ENCODE measurements at regions not wholly inside any gene's neighbourhood (a gene's known extent, or its start where the extent isn't known, plus 50 kb on each side); places are given as distances from the start of the nearest gene placed in this dataset.
A peak's percentile ranks its signal among the peaks of the same experiment; 100 is the strongest.

DNA sequence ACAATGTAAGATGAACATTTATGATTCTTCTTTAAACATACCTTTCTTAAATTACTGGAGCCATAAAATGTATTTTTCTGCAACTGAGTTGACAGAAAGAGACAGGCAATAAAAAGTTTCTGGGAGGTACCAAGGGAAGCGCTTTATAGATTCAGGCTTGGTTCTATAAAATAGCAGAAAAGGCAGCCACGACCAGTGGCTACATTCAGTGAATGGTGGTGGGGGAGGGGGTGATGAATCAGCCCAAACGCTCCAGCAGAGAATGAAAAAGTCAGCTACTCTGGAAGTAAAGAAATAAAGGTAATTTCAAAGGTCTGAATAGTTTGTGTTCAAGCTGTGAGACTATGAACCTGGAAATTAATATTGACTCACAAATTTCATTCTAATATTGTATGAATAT is 456.1 kb downstream of the KCTD8 start:
- Histone ChIP-seq H3K79me2 (ENCODE audit: control insufficient read depth, insufficient read depth, low read length, poor library complexity) (no peaks in the 10 kb centered on the region), H3K36me3 (ENCODE audit: control insufficient read depth in 1 of 2, insufficient read depth in 2 of 2, low read length in 2 of 2) (no peaks in the 10 kb centered on the region), H3K18ac (ENCODE audit: low read length) (no peak overlapping the region), H3K9ac (ENCODE audit: low read length) (no peak overlapping the region), H2BK5ac (ENCODE audit: low read depth, low read length, poor library complexity) (no peak overlapping the region), H2BK12ac (ENCODE audit: low read length) (no peak overlapping the region), H4K91ac (ENCODE audit: low read depth, low read length) (no peak overlapping the region), H2AK5ac (ENCODE audit: low read length) (no peak overlapping the region), H3K4me2 (ENCODE audit: low read length) (no peak overlapping the region), H2BK120ac (ENCODE audit: insufficient read depth, low read length, poor library complexity) (no peak overlapping the region), H3K4ac (ENCODE audit: low read depth, low read length) (no peak overlapping the region), H3K79me1 (ENCODE audit: low read length) (no peaks in the 10 kb centered on the region), H3K23ac (ENCODE audit: low read length) (no peak overlapping the region), H3K27me3 (ENCODE audit: insufficient read depth, low read length) (no peaks in the 10 kb centered on the region), H2AFZ (ENCODE audit: insufficient read depth, low read length, poor library complexity) (no peak overlapping the region), H4K8ac (ENCODE audit: low read depth, low read length) (no peak overlapping the region), H3K14ac (ENCODE audit: low read length) (no peak overlapping the region), H3K4me3 (ENCODE audit: low read depth, low read length) (no peak overlapping the region), H3K9me3 (ENCODE audit: insufficient read depth, low read depth, low read length) (no peaks in the 10 kb centered on the region), H3K27ac (ENCODE audit: low read depth, low read length) (no peak overlapping the region), H3K4me1 (ENCODE audit: control insufficient read depth in 1 of 2, insufficient read depth in 2 of 2, low read length in 2 of 2) (peaks cover 0 to 4% of the 10 kb centered on the region in 2 experiments), H4K12ac (ENCODE audit: low read depth, low read length) (no peak overlapping the region)
- no CpG with 5 or more reads among the region's 3 CpGs for WGBS (ENCODE audit: extremely low coverage, insufficient coverage, insufficient read length)
- DNase-seq = no peak

- H2BK120ac ChIP-seq (ENCODE audit: insufficient read depth, low read length, poor library complexity) = no peak overlapping the region
- no peak overlapping the region for H3K27ac ChIP-seq (ENCODE audit: low read depth, low read length)
- no peaks in the 10 kb centered on the region for H3K27me3 ChIP-seq (ENCODE audit: insufficient read depth, low read length)
- H3K4me2 ChIP-seq (ENCODE audit: low read length) = no peak overlapping the region
- no peak overlapping the region for H3K4me3 ChIP-seq (ENCODE audit: low read depth, low read length)
- no peak overlapping the region for H3K4ac ChIP-seq (ENCODE audit: low read depth, low read length)
- no CpG with 5 or more reads among the region's 2 CpGs for WGBS (ENCODE audit: extremely low coverage, insufficient coverage, insufficient read length)
- no peak overlapping the region for H2BK12ac ChIP-seq (ENCODE audit: low read length)
- peaks cover 0 to 4% of the 10 kb centered on the region in 2 experiments for H3K4me1 ChIP-seq (ENCODE audit: control insufficient read depth in 1 of 2, insufficient read depth in 2 of 2, low read length in 2 of 2)
- no peak overlapping the region for H4K91ac ChIP-seq (ENCODE audit: low read depth, low read length)
- H2AFZ ChIP-seq (ENCODE audit: insufficient read depth, low read length, poor library complexity) = no peak overlapping the region
- no peak overlapping the region for H4K8ac ChIP-seq (ENCODE audit: low read depth, low read length)
- no peak overlapping the region for H4K12ac ChIP-seq (ENCODE audit: low read depth, low read length)
- no peaks in the 10 kb centered on the region for H3K79me1 ChIP-seq (ENCODE audit: low read length)
- H3K9me3 ChIP-seq (ENCODE audit: insufficient read depth, low read depth, low read length) = no peaks in the 10 kb centered on the region
- H3K18ac ChIP-seq (ENCODE audit: low read length) = no peak overlapping the region
- no peaks in the 10 kb centered on the region for H3K36me3 ChIP-seq (ENCODE audit: control insufficient read depth in 1 of 2, insufficient read depth in 2 of 2, low read length in 2 of 2)
- H2AK5ac ChIP-seq (ENCODE audit: low read length) = no peak overlapping the region
- H3K9ac ChIP-seq (ENCODE audit: low read length) = no peak overlapping the region
- no peak overlapping the region for H3K14ac ChIP-seq (ENCODE audit: low read length)
- no peaks in the 10 kb centered on the region for H3K79me2 ChIP-seq (ENCODE audit: control insufficient read depth, insufficient read depth, low read length, poor library complexity)
- H3K23ac ChIP-seq (ENCODE audit: low read length) = no peak overlapping the region
- no peak overlapping the region for H2BK5ac ChIP-seq (ENCODE audit: low read depth, low read length, poor library complexity)
- no peak for DNase-seq
Observed at GRCh38 chr4:43993196-43993902, 455.3 kb downstream of the KCTD8 start.

DNA sequence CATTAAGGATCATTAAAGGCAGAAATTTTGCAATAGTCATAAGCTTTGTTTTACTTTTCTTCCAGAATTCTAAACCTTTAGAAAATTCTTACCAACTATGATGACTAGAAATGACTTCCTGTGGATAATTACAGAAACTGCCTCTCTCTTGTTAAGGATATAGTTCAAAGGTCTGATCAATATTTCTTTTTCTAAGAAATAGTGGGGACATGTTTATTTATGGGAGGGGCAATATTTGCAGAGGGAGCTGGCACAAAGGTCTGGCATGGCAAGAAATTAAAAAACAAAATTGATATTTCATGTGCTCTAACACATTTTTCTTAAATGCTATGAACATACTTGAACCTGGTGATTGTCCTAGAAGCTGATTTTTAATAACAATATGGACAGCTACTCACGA is 448.9 kb downstream of the KCTD8 start:
- Histone ChIP-seq H3K4me1 (ENCODE audit: control insufficient read depth in 1 of 2, insufficient read depth in 2 of 2, low read length in 2 of 2) (no peaks in the 10 kb centered on the region), H3K36me3 (ENCODE audit: control insufficient read depth in 1 of 2, insufficient read depth in 2 of 2, low read length in 2 of 2) (no peaks in the 10 kb centered on the region), H3K4me3 (ENCODE audit: low read depth, low read length) (no peak overlapping the region), H3K4ac (ENCODE audit: low read depth, low read length) (no peak overlapping the region), H2BK12ac (ENCODE audit: low read length) (no peak overlapping the region), H4K12ac (ENCODE audit: low read depth, low read length) (no peak overlapping the region), H2AFZ (ENCODE audit: insufficient read depth, low read length, poor library complexity) (no peak overlapping the region), H2AK5ac (ENCODE audit: low read length) (no peak overlapping the region), H3K18ac (ENCODE audit: low read length) (no peak overlapping the region), H3K9ac (ENCODE audit: low read length) (no peak overlapping the region), H2BK120ac (ENCODE audit: insufficient read depth, low read length, poor library complexity) (no peak overlapping the region), H3K27me3 (ENCODE audit: insufficient read depth, low read length) (no peaks in the 10 kb centered on the region), H3K14ac (ENCODE audit: low read length) (no peak overlapping the region), H3K79me2 (ENCODE audit: control insufficient read depth, insufficient read depth, low read length, poor library complexity) (no peaks in the 10 kb centered on the region), H3K27ac (ENCODE audit: low read depth, low read length) (no peak overlapping the region), H4K91ac (ENCODE audit: low read depth, low read length) (no peak overlapping the region), H4K8ac (ENCODE audit: low read depth, low read length) (no peak overlapping the region), H3K4me2 (ENCODE audit: low read length) (no peak overlapping the region), H3K9me3 (ENCODE audit: insufficient read depth, low read depth, low read length) (no peaks in the 10 kb centered on the region), H3K23ac (ENCODE audit: low read length) (no peak overlapping the region), H2BK5ac (ENCODE audit: low read depth, low read length, poor library complexity) (no peak overlapping the region), H3K79me1 (ENCODE audit: low read length) (no peaks in the 10 kb centered on the region)
- no peak for DNase-seq
- WGBS (ENCODE audit: extremely low coverage, insufficient coverage, insufficient read length) = no CpG with 5 or more reads among the region's 1 CpG

- Histone ChIP-seq H3K9ac (ENCODE audit: low read length) (no peak overlapping the region), H3K36me3 (ENCODE audit: control insufficient read depth in 1 of 2, insufficient read depth in 2 of 2, low read length in 2 of 2) (no peaks in the 10 kb centered on the region), H3K4ac (ENCODE audit: low read depth, low read length) (no peak overlapping the region), H3K23ac (ENCODE audit: low read length) (no peak overlapping the region), H4K12ac (ENCODE audit: low read depth, low read length) (no peak overlapping the region), H3K79me1 (ENCODE audit: low read length) (no peaks in the 10 kb centered on the region), H3K27ac (ENCODE audit: low read depth, low read length) (no peak overlapping the region), H3K14ac (ENCODE audit: low read length) (no peak overlapping the region), H3K4me3 (ENCODE audit: low read depth, low read length) (no peak overlapping the region), H3K9me3 (ENCODE audit: insufficient read depth, low read depth, low read length) (no peaks in the 10 kb centered on the region), H2BK120ac (ENCODE audit: insufficient read depth, low read length, poor library complexity) (no peak overlapping the region), H3K27me3 (ENCODE audit: insufficient read depth, low read length) (no peaks in the 10 kb centered on the region), H2AFZ (ENCODE audit: insufficient read depth, low read length, poor library complexity) (no peak overlapping the region), H3K4me2 (ENCODE audit: low read length) (no peak overlapping the region), H4K91ac (ENCODE audit: low read depth, low read length) (no peak overlapping the region), H2BK12ac (ENCODE audit: low read length) (no peak overlapping the region), H3K79me2 (ENCODE audit: control insufficient read depth, insufficient read depth, low read length, poor library complexity) (no peaks in the 10 kb centered on the region), H4K8ac (ENCODE audit: low read depth, low read length) (no peak overlapping the region), H3K18ac (ENCODE audit: low read length) (no peak overlapping the region), H3K4me1 (ENCODE audit: control insufficient read depth in 1 of 2, insufficient read depth in 2 of 2, low read length in 2 of 2) (no peaks in the 10 kb centered on the region), H2AK5ac (ENCODE audit: low read length) (no peak overlapping the region), H2BK5ac (ENCODE audit: low read depth, low read length, poor library complexity) (no peak overlapping the region)
- WGBS (ENCODE audit: extremely low coverage, insufficient coverage, insufficient read length) = no CpG with 5 or more reads among the region's 5 CpGs
- peak in 1 of 2 donors; percentile 6 for DNase-seq
Observed at GRCh38 chr4:44002368-44002767, 446.2 kb downstream of the KCTD8 start.

Measured in trophoblast cell (in vitro differentiated cells and primary cell).